ENCODE measurements at regions not wholly inside any gene's neighbourhood (a gene's known extent, or its start where the extent isn't known, plus 50 kb on each side); places are given as distances from the start of the nearest gene placed in this dataset.

DNA sequence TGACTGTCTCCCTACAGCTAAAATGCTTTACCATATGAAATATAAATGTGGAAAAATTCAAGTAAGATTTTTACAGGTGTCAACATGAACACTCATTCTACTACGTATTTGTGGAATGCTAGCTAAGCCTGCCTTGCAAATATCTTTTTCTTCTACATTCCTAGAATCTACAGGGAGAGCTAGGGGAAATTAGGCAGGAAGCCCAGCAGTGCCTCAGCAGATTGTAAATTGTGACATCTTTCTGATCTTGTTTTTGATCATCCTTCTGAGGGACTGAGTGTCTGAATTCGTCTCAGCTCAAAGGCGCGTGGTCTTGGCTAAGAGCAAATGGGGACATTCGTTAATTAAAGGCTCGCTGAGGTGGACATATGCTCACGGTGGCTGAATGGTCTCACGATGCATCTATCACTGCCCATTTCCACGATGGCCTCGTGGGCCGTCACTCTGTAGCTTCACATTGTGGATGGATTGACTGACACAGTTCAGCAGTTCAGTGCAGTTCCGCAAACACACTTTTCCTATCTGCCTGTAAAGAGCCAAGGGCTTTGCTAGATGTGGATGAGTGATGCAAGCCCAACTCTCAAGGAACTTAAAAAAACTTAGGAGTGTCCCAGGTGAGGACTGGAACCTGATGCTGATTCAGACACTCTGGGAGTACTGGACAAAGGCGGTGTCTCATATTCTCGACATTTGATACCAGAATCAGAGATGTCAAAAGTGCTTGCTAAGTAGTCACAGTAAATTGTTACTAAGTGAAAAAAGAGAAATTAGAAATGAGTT, 562.5 kb downstream of the EFNB2 start:
- Mint-ChIP-seq H3K36me3 (no peaks in the 10 kb centered on the region), H3K4me1 (no peaks in the 10 kb centered on the region), H3K9me3 (no peaks in the 10 kb centered on the region), H3K4me3 (no peak overlapping the region), H3K27ac (no peak overlapping the region), H3K27me3 (no peaks in the 10 kb centered on the region)
- no peak for ATAC-seq

GRCh38 chr13:105972306-105972721, 563.1 kb downstream of the EFNB2 start:
- Mint-ChIP-seq H3K4me3 (no peak overlapping the region), H3K36me3 (no peaks in the 10 kb centered on the region), H3K27ac (no peak overlapping the region), H3K4me1 (no peaks in the 10 kb centered on the region), H3K27me3 (no peaks in the 10 kb centered on the region), H3K9me3 (no peaks in the 10 kb centered on the region)
- no peak for ATAC-seq

- no peak overlapping the region for H3K4me3 Mint-ChIP-seq
- no peaks in the 10 kb centered on the region for H3K4me1 Mint-ChIP-seq
- no peaks in the 10 kb centered on the region for H3K27me3 Mint-ChIP-seq
- no peak overlapping the region for H3K27ac Mint-ChIP-seq
- no peaks in the 10 kb centered on the region for H3K9me3 Mint-ChIP-seq
- H3K36me3 Mint-ChIP-seq: no peaks in the 10 kb centered on the region
- no peak for ATAC-seq
These were observed 563.7 kb downstream of the EFNB2 start for GRCh38 chr13:105971738-105972137.

- ATAC-seq: no peak
- Mint-ChIP-seq H3K36me3 (no peaks in the 10 kb centered on the region), H3K4me1 (no peaks in the 10 kb centered on the region), H3K9me3 (no peaks in the 10 kb centered on the region), H3K27me3 (no peaks in the 10 kb centered on the region), H3K4me3 (no peak overlapping the region), H3K27ac (no peak overlapping the region)
These were observed 564.1 kb downstream of the EFNB2 start for GRCh38 chr13:105971312-105971711.

GRCh38 chr13:105969761-105970160, 565.7 kb downstream of the EFNB2 start:
- Mint-ChIP-seq H3K27me3 (no peaks in the 10 kb centered on the region), H3K27ac (no peak overlapping the region), H3K4me3 (no peak overlapping the region), H3K36me3 (no peaks in the 10 kb centered on the region), H3K4me1 (no peaks in the 10 kb centered on the region), H3K9me3 (no peaks in the 10 kb centered on the region)
- no peak for ATAC-seq

GRCh38 chr13:105965910-105966309, 569.6 kb downstream of the EFNB2 start:
- no peak for ATAC-seq
- no peaks in the 10 kb centered on the region for H3K36me3 Mint-ChIP-seq
- no peak overlapping the region for H3K27ac Mint-ChIP-seq
- H3K9me3 Mint-ChIP-seq: peaks cover 2% of the 10 kb centered on the region
- H3K27me3 Mint-ChIP-seq: no peaks in the 10 kb centered on the region
- H3K4me3 Mint-ChIP-seq: no peak overlapping the region
- no peaks in the 10 kb centered on the region for H3K4me1 Mint-ChIP-seq

DNA sequence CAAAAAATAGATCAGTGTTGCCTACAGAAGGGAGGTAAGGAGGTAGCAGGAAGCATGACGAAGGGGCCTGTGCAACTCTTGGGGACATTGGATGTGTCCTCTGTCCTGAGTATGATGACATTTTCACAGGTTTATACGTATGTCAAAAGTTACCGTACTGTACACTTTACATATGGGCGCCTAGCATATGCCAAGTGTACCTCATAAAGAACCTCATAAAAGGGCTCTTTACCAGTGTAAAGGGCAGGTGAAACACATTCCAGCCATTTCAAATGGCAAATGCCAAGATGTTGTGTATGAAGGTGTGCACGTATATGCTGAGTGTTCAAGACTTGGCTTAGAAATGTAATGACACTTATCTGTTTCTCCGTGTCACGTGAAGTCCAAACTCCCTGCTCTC, 573.4 kb downstream of the EFNB2 start:
- Mint-ChIP-seq H3K4me1 (no peaks in the 10 kb centered on the region), H3K36me3 (no peaks in the 10 kb centered on the region), H3K27me3 (no peaks in the 10 kb centered on the region), H3K9me3 (peaks cover 5% of the 10 kb centered on the region), H3K27ac (no peak overlapping the region), H3K4me3 (no peak overlapping the region)
- no peak for ATAC-seq

- peaks cover 5% of the 10 kb centered on the region for H3K9me3 Mint-ChIP-seq
- no peaks in the 10 kb centered on the region for H3K36me3 Mint-ChIP-seq
- no peak for ATAC-seq
- H3K4me1 Mint-ChIP-seq: no peaks in the 10 kb centered on the region
- H3K27me3 Mint-ChIP-seq: no peaks in the 10 kb centered on the region
- H3K27ac Mint-ChIP-seq: no peak overlapping the region
- no peak overlapping the region for H3K4me3 Mint-ChIP-seq
These were observed 574.0 kb downstream of the EFNB2 start for GRCh38 chr13:105961438-105961837.

DNA sequence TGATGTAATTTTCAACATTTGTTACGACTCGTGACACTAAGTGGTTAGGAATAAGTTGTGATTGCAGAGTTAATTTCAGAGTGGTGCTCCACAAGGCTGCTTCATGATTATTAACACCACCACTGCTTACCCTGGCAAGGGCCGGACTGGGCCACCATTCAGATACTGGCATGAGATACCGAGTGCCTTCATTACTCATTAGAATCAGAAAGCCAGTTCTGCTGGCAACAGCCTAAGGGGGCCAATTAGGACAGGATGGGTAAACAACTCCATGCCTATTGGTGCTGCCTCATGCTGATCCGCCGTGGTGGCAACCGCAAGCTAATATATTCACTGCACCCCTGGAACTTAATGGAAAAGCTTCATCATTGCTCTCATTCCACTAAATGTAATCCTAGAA, 575.1 kb downstream of the EFNB2 start:
- Mint-ChIP-seq H3K27ac (no peak overlapping the region), H3K9me3 (peaks cover 5% of the 10 kb centered on the region), H3K4me3 (no peak overlapping the region), H3K36me3 (no peaks in the 10 kb centered on the region), H3K27me3 (no peaks in the 10 kb centered on the region), H3K4me1 (no peaks in the 10 kb centered on the region)
- ATAC-seq: no peak

DNA sequence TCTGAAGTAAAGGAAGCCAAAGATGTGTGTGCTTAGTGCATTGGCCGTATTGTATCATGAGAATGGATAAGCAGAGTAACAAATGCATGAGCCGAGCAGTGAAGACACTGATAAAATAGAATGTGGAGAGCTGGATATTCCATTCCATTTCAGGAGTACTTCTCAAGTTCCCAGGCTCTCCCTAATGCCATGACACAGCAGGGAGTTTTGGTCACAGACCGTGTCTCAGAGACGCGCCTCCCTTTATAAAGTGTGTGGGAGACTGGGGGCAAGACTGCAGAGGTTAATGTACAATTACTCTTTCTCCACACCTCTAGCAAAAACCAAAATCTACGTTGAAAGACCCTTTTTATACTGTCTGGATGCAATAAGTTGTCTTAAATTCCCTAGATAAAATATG, 575.6 kb downstream of the EFNB2 start:
- no peaks in the 10 kb centered on the region for H3K36me3 Mint-ChIP-seq
- no peak for ATAC-seq
- no peak overlapping the region for H3K4me3 Mint-ChIP-seq
- H3K27me3 Mint-ChIP-seq: no peaks in the 10 kb centered on the region
- H3K9me3 Mint-ChIP-seq: peaks cover 5% of the 10 kb centered on the region
- H3K4me1 Mint-ChIP-seq: no peaks in the 10 kb centered on the region
- no peak overlapping the region for H3K27ac Mint-ChIP-seq

DNA sequence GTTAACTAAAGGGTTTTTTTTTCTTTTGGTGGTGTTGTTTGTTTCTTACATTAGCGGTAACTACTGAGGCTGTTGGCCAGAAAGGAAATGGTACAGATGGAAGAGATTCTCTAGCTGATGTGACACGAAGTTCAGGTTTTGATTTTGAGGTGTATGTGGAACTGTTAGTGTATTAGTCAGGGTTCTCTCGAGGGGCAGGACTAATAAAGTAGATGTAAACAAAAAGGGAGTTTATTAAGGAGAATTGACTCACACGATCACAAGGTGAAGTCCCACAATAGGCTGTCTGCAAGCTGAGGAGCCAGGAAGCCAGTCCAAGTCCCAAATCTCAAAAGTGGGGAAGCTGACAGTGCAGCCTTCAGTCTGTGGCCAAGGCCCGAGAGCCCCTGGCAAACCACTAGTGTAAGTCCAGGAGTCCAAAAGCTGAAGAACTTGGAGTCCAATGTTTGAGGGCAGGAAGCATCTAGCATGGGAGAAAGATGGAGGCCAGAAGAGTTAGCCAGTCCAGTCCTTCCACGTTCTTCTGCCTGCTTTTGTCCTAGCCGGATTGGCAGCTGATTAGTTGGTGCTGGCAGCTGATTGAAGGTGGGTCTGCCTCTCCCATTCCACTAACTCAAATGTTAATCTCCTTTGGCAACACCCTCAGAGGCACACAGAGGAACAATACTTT, 577.6 kb downstream of the EFNB2 start:
- H3K36me3 Mint-ChIP-seq: no peaks in the 10 kb centered on the region
- no peak overlapping the region for H3K4me3 Mint-ChIP-seq
- H3K27ac Mint-ChIP-seq: no peak overlapping the region
- no peaks in the 10 kb centered on the region for H3K27me3 Mint-ChIP-seq
- peaks cover 8% of the 10 kb centered on the region for H3K9me3 Mint-ChIP-seq
- no peaks in the 10 kb centered on the region for H3K4me1 Mint-ChIP-seq
- no peak for ATAC-seq

DNA sequence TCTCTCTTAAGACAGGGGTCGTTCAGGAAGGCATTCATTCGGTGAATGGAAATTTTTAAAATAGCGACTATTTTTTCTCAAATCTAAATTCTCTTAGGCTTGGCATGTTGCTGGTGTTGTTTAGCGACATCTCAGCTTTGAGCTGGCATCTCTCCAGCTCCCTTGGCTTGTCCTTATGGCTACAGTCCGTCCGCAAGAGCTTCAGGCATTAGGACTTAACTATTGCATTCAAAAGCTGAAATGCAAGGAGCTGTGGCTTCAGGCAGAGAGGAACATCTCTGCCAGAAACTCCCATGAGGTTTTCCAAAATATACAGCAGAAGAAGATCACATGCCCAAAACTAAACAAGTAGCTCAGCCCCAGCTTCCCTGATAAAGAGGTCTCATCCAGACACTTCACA, 578.5 kb downstream of the EFNB2 start:
- H3K27me3 Mint-ChIP-seq: no peaks in the 10 kb centered on the region
- H3K36me3 Mint-ChIP-seq: no peaks in the 10 kb centered on the region
- H3K4me3 Mint-ChIP-seq: no peak overlapping the region
- no peaks in the 10 kb centered on the region for H3K4me1 Mint-ChIP-seq
- H3K27ac Mint-ChIP-seq: no peak overlapping the region
- ATAC-seq: no peak
- H3K9me3 Mint-ChIP-seq: peaks cover 8% of the 10 kb centered on the region

DNA sequence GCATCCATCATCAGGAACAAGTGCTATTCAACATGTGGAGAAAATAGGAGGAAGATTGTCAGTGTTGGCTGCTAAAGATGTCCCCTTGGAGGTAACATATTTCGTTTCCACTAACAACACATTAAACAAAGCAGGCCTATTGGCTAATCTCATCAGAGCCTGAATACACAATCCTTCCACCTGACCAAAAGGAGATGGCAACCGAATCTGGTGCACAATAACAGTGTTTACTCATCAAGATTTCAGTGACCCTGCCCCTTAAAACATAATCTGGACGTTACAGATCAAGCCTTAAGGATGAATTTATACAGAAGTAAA, 582.5 kb downstream of the EFNB2 start:
- ATAC-seq: no peak
- Mint-ChIP-seq H3K27me3 (no peaks in the 10 kb centered on the region), H3K36me3 (no peaks in the 10 kb centered on the region), H3K4me3 (no peak overlapping the region), H3K4me1 (no peaks in the 10 kb centered on the region), H3K9me3 (peaks cover 5% of the 10 kb centered on the region), H3K27ac (no peak overlapping the region)

GRCh38 chr13:105952233-105952972, 583.1 kb downstream of the EFNB2 start:
- H3K27me3 Mint-ChIP-seq: no peaks in the 10 kb centered on the region
- H3K27ac Mint-ChIP-seq: no peak overlapping the region
- no peak for ATAC-seq
- H3K36me3 Mint-ChIP-seq: no peaks in the 10 kb centered on the region
- H3K9me3 Mint-ChIP-seq: peaks cover 5% of the 10 kb centered on the region
- no peak overlapping the region for H3K4me3 Mint-ChIP-seq
- no peaks in the 10 kb centered on the region for H3K4me1 Mint-ChIP-seq

GRCh38 chr13:105948143-105948542, 587.3 kb downstream of the EFNB2 start:
- Mint-ChIP-seq H3K4me1 (no peaks in the 10 kb centered on the region), H3K9me3 (no peaks in the 10 kb centered on the region), H3K27ac (no peak overlapping the region), H3K36me3 (no peaks in the 10 kb centered on the region), H3K27me3 (no peaks in the 10 kb centered on the region), H3K4me3 (no peak overlapping the region)
- ATAC-seq: no peak

GRCh38 chr13:105940882-105941281, 594.6 kb downstream of the EFNB2 start:
- no peaks in the 10 kb centered on the region for H3K9me3 Mint-ChIP-seq
- no peaks in the 10 kb centered on the region for H3K27me3 Mint-ChIP-seq
- H3K36me3 Mint-ChIP-seq: no peaks in the 10 kb centered on the region
- no peaks in the 10 kb centered on the region for H3K4me1 Mint-ChIP-seq
- H3K4me3 Mint-ChIP-seq: no peak overlapping the region
- ATAC-seq: no peak
- no peak overlapping the region for H3K27ac Mint-ChIP-seq
